CD14-positive monocyte (primary cell): ENCODE measurements at regions not wholly inside any gene's neighbourhood (a gene's known extent, or its start where the extent isn't known, plus 50 kb on each side); places are given as distances from the start of the nearest gene placed in this dataset.

Source experiments
- DNase-seq, 3 donors: peaks; one replicate each; pipeline ENCODE4 v3.0.0-alpha.2; 2011 to 2022
- H2AFZ ChIP-seq: 2 replicates; pipeline ENCODE4 v1.6.0; 2012; ENCODE audit warnings: mild to moderate bottlenecking, low read depth, low read length, inconsistent platforms; ENCODE audit not compliant: insufficient read depth, poor library complexity, severe bottlenecking
- H3K27ac ChIP-seq, 2 donors: 1 replicate in 1 of 2; 2 replicates in 1 of 2; pipeline ENCODE4 v1.5.1; 2012 to 2013; ENCODE audit warnings: low read length in 2 of 2, control low read depth in 1 of 2, inconsistent platforms in 1 of 2, low read depth in 1 of 2, mild to moderate bottlenecking in 1 of 2
- H3K27me3 ChIP-seq, 2 donors: one replicate each; pipeline versions ENCODE4 v1.6.0 to v1.6.1; 2011 to 2013; ENCODE audit warnings: low read length in 2 of 2; ENCODE audit not compliant: control insufficient read depth in 2 of 2, insufficient read depth in 2 of 2
- H3K36me3 ChIP-seq, 2 donors: replicated peaks in 1 of 2; 1 replicate in 1 of 2; 2 replicates in 1 of 2; pipeline versions ENCODE4 v1.5.1 to v1.6.1; 2012 to 2013; ENCODE audit warnings: low read length in 2 of 2, control low read depth in 1 of 2, inconsistent platforms in 1 of 2, mild to moderate bottlenecking in 1 of 2; ENCODE audit not compliant: insufficient read depth in 2 of 2, control insufficient read depth in 1 of 2
- H3K4me1 ChIP-seq, 2 donors: 1 replicate in 1 of 2; 2 replicates in 1 of 2; pipeline versions ENCODE4 v1.5.1 to v1.6.1; 2012 to 2013; ENCODE audit warnings: low read length in 2 of 2, control low read depth in 1 of 2, inconsistent platforms in 1 of 2, mild to moderate bottlenecking in 1 of 2, moderate library complexity in 1 of 2; ENCODE audit not compliant: insufficient read depth in 2 of 2, control insufficient read depth in 1 of 2
- H3K4me2 ChIP-seq: replicated peaks from 2 replicates; pipeline ENCODE3; 2012; ENCODE audit warnings: low read length, moderate library complexity, mild to moderate bottlenecking; ENCODE audit not compliant: poor library complexity, severe bottlenecking; ENCODE audit errors: extremely low read depth
- H3K4me3 ChIP-seq, 3 experiments: fragments of 200-600 bp in 1 of 3; sonication (generic) in 1 of 3; replicated peaks in 1 of 3; 1 replicate in 2 of 3; 2 replicates in 1 of 3; pipeline ENCODE4 v1.5.1; 2011 to 2013; ENCODE audit warnings: low read length in 3 of 3, mild to moderate bottlenecking in 3 of 3, control low read depth in 2 of 3, low read depth in 2 of 3, inconsistent platforms in 1 of 3, moderate library complexity in 1 of 3
- H3K79me2 ChIP-seq: 2 replicates; pipeline ENCODE4 v1.6.0; 2012; ENCODE audit warnings: mild to moderate bottlenecking, control low read depth, inconsistent platforms, low read length, moderate library complexity; ENCODE audit not compliant: insufficient read depth
- H3K9ac ChIP-seq: 2 replicates; pipeline ENCODE4 v1.6.0; 2017; ENCODE audit warnings: low read length, mild to moderate bottlenecking; ENCODE audit not compliant: insufficient read depth, poor library complexity, severe bottlenecking
- H3K9me3 ChIP-seq, 2 donors: replicated peaks in 1 of 2; 1 replicate in 1 of 2; 2 replicates in 1 of 2; pipeline versions ENCODE4 v1.5.1 to v1.6.1; 2012 to 2013; ENCODE audit warnings: low read length in 2 of 2, control low read depth in 1 of 2; ENCODE audit not compliant: control insufficient read depth in 1 of 2, insufficient read depth in 1 of 2
- H4K20me1 ChIP-seq: 2 replicates; pipeline ENCODE4 v1.6.0; 2012; ENCODE audit warnings: mild to moderate bottlenecking, low read length, control low read depth, moderate library complexity; ENCODE audit not compliant: insufficient read depth
- H3K27ac Mint-ChIP-seq, 7 donors: one replicate each; pipeline ENCODE4 v1.8.0; 2020; ENCODE audit warnings: mild to moderate bottlenecking in 7 of 7, mixed read lengths in 7 of 7, moderate library complexity in 6 of 7, inconsistent platforms in 2 of 7
- H3K27me3 Mint-ChIP-seq, 3 donors: one replicate each; pipeline ENCODE4 v1.8.0; 2021 to 2022; ENCODE audit warnings: low read depth in 3 of 3, mild to moderate bottlenecking in 3 of 3, mixed read lengths in 3 of 3, moderate library complexity in 3 of 3, inconsistent platforms in 1 of 3
- H3K36me3 Mint-ChIP-seq, 2 donors: one replicate each; pipeline ENCODE4 v1.8.0; 2020; ENCODE audit warnings: mixed read lengths in 2 of 2, inconsistent platforms in 1 of 2, mild to moderate bottlenecking in 1 of 2
- H3K4me1 Mint-ChIP-seq: one replicate; pipeline ENCODE4 v1.8.0; 2020; ENCODE audit warnings: mild to moderate bottlenecking, mixed read lengths
- H3K4me3 Mint-ChIP-seq, 2 donors: one replicate each; pipeline ENCODE4 v1.8.0; 2020; ENCODE audit warnings: mild to moderate bottlenecking in 2 of 2, mixed read lengths in 2 of 2, moderate library complexity in 1 of 2
- H3K9me3 Mint-ChIP-seq, 7 donors: one replicate each; pipeline ENCODE4 v1.8.0; 2020 to 2022; ENCODE audit warnings: mixed read lengths in 7 of 7, mild to moderate bottlenecking in 6 of 7, moderate library complexity in 6 of 7, inconsistent platforms in 2 of 7
- WGBS: methylation state at CpG from one replicate; pipeline ENCODE4 v1.1.5; 2013; ENCODE audit warnings: missing lambda C conversion rate; ENCODE audit not compliant: insufficient coverage; 5-methylcytosine and 5-hydroxymethylcytosine counted together
- intact Hi-C, 2 donors: fragments of 100-400 bp; cut with micrococcal nuclease; formaldehyde crosslinking; loops; one replicate each; pipeline versions ENCODE4 v1.15.0 to v1.15.1; 2023
- TF ChIP-seq, protein P1 (sequence below): fragments of 200-600 bp; IDR thresholded peaks from one replicate; pipeline ENCODE4 v1.8.0; 2022; ENCODE audit warnings: antibody characterized with exemption, mild to moderate bottlenecking

DNA sequence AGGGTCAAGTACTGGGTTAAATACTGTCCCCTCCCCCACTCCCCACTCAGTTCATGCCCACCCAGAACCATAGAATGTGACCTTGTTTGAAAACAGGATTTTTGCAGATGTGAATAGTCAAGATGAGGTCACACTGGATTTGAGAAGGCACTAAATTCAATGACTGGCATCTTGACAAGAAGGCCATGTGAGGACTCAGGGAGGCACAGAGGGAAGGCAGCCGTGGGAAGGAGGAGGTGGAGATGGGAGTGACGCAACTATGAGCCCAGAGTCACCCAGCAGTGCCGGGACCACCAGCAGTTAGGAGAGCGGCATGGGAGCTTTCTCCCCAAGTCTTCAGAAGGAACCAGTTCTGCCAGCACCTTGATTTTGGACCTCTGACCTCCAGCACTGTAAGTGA is 257.3 kb downstream of the BCL2 start:
- H3K9me3 ChIP-seq: no peaks in the 10 kb centered on the region
- H3K4me1 ChIP-seq: no peaks in the 10 kb centered on the region
- H3K27me3 Mint-ChIP-seq: peaks cover 1 to 3% (median 2%) of the 10 kb centered on the region in 3 donors
- peaks cover 4% of the 10 kb centered on the region for H3K4me1 Mint-ChIP-seq
- no peak overlapping the region for H3K9ac ChIP-seq
- no peak overlapping the region for H3K27ac ChIP-seq
- DNase-seq: no peak
- H3K27me3 ChIP-seq: no peaks in the 10 kb centered on the region
- H2AFZ ChIP-seq: no peak overlapping the region
- H3K27ac Mint-ChIP-seq: no peak overlapping the region
- WGBS: 49% methylated on average over 3 of the region's 4 CpGs
- H3K36me3 ChIP-seq: no peaks in the 10 kb centered on the region
- no peak overlapping the region for H3K4me2 ChIP-seq
- H3K79me2 ChIP-seq: no peaks in the 10 kb centered on the region
- peaks cover 0 to 2% (median 1%) of the 10 kb centered on the region in 7 donors for H3K9me3 Mint-ChIP-seq
- no peak overlapping the region for H3K4me3 ChIP-seq
- H4K20me1 ChIP-seq: no peaks in the 10 kb centered on the region
- intact Hi-C loops: no loop called here
- H3K4me3 Mint-ChIP-seq: no peak overlapping the region
- TF ChIP-seq, protein P1, sequence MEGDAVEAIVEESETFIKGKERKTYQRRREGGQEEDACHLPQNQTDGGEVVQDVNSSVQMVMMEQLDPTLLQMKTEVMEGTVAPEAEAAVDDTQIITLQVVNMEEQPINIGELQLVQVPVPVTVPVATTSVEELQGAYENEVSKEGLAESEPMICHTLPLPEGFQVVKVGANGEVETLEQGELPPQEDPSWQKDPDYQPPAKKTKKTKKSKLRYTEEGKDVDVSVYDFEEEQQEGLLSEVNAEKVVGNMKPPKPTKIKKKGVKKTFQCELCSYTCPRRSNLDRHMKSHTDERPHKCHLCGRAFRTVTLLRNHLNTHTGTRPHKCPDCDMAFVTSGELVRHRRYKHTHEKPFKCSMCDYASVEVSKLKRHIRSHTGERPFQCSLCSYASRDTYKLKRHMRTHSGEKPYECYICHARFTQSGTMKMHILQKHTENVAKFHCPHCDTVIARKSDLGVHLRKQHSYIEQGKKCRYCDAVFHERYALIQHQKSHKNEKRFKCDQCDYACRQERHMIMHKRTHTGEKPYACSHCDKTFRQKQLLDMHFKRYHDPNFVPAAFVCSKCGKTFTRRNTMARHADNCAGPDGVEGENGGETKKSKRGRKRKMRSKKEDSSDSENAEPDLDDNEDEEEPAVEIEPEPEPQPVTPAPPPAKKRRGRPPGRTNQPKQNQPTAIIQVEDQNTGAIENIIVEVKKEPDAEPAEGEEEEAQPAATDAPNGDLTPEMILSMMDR: no peak
- no peaks in the 10 kb centered on the region for H3K36me3 Mint-ChIP-seq

DNA sequence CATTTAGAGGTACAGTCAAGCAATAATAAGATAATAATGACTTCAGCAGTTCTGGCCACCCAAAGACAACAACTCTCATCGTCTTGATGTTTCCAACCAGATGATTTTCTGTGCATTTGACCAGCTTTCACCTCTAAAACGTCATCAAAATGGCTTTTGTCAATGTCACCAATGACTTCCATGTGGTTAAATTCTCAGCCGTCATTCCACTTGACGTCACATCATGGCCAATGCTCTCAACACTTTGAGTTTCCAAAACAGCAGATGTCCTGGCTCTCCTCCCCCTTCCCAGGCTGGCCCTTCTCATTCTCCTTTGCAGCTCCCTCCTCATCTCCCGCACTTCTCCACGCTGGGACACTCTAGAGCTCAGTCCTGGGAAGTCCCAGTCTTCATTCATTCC is 258.3 kb downstream of the BCL2 start:
- Histone ChIP-seq H3K9me3 (no peaks in the 10 kb centered on the region), H3K79me2 (no peaks in the 10 kb centered on the region), H4K20me1 (no peaks in the 10 kb centered on the region), H2AFZ (no peak overlapping the region), H3K36me3 (no peaks in the 10 kb centered on the region), H3K9ac (no peak overlapping the region), H3K27me3 (no peaks in the 10 kb centered on the region), H3K4me3 (no peak overlapping the region), H3K27ac (no peak overlapping the region), H3K4me1 (no peaks in the 10 kb centered on the region), H3K4me2 (no peak overlapping the region)
- Mint-ChIP-seq H3K27me3 (peaks cover 1 to 5% (median 2%) of the 10 kb centered on the region in 3 donors), H3K27ac (no peak overlapping the region), H3K4me3 (no peak overlapping the region), H3K9me3 (peaks cover 0 to 2% (median 1%) of the 10 kb centered on the region in 7 donors), H3K4me1 (peaks cover 4% of the 10 kb centered on the region), H3K36me3 (no peaks in the 10 kb centered on the region)
- intact Hi-C loops: no loop called here
- TF ChIP-seq, protein P1: no peak
- 96% methylated on average over 5 of the region's 6 CpGs for WGBS
- DNase-seq: no peak
